ENCODE measurements at regions not wholly inside any gene's neighbourhood (a gene's known extent, or its start where the extent isn't known, plus 50 kb on each side); places are given as distances from the start of the nearest gene placed in this dataset.

DNA sequence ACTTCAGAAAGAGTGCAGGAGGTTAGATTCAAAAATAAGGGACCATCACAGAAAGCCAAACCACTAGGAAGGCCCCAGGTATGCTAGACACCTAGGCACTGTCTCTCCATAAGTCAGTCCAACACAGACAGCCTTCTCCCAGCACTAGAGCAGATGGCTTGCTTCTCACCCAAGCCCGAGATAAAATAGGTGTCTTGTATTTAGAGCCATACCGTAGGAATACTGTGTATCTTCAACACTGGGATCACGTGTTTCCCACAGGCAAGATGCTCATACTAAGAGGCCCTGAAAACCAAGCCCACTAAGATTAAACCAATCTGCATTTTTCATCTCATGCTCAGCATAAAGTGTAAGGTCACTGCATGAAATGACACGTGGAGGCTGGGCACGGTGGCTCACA is 223.3 kb upstream of the KAZN start:
- TF ChIP-seq NFIC (IDR thresholded peaks at IDR 0.05), result no peak
- TF ChIP-seq, protein P1, sequence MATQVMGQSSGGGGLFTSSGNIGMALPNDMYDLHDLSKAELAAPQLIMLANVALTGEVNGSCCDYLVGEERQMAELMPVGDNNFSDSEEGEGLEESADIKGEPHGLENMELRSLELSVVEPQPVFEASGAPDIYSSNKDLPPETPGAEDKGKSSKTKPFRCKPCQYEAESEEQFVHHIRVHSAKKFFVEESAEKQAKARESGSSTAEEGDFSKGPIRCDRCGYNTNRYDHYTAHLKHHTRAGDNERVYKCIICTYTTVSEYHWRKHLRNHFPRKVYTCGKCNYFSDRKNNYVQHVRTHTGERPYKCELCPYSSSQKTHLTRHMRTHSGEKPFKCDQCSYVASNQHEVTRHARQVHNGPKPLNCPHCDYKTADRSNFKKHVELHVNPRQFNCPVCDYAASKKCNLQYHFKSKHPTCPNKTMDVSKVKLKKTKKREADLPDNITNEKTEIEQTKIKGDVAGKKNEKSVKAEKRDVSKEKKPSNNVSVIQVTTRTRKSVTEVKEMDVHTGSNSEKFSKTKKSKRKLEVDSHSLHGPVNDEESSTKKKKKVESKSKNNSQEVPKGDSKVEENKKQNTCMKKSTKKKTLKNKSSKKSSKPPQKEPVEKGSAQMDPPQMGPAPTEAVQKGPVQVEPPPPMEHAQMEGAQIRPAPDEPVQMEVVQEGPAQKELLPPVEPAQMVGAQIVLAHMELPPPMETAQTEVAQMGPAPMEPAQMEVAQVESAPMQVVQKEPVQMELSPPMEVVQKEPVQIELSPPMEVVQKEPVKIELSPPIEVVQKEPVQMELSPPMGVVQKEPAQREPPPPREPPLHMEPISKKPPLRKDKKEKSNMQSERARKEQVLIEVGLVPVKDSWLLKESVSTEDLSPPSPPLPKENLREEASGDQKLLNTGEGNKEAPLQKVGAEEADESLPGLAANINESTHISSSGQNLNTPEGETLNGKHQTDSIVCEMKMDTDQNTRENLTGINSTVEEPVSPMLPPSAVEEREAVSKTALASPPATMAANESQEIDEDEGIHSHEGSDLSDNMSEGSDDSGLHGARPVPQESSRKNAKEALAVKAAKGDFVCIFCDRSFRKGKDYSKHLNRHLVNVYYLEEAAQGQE (IDR thresholded peaks at IDR 0.05; ENCODE audit: low read depth), result no peak
- TF ChIP-seq, protein P2, sequence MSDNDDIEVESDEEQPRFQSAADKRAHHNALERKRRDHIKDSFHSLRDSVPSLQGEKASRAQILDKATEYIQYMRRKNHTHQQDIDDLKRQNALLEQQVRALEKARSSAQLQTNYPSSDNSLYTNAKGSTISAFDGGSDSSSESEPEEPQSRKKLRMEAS (IDR thresholded peaks at IDR 0.05), result no peak
- TF ChIP-seq TCF12 (IDR thresholded peaks at IDR 0.05; ENCODE audit: low read depth), result no peak
- no peak for TF ChIP-seq EP300 (IDR thresholded peaks at IDR 0.05; ENCODE audit: borderline replicate concordance)
- TF ChIP-seq, protein P3, sequence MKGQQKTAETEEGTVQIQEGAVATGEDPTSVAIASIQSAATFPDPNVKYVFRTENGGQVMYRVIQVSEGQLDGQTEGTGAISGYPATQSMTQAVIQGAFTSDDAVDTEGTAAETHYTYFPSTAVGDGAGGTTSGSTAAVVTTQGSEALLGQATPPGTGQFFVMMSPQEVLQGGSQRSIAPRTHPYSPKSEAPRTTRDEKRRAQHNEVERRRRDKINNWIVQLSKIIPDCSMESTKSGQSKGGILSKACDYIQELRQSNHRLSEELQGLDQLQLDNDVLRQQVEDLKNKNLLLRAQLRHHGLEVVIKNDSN (IDR thresholded peaks at IDR 0.05), result no peak
- no peak for TF ChIP-seq ZBTB7A (IDR thresholded peaks at IDR 0.05; ENCODE audit: low read depth)
- no peak for TF ChIP-seq TAF1 (IDR thresholded peaks at IDR 0.05; ENCODE audit: low read depth)
- TF ChIP-seq RAD21 (IDR thresholded peaks at IDR 0.05; ENCODE audit: low read depth), result no peak
- no peak for TF ChIP-seq CREB1 (IDR thresholded peaks at IDR 0.05; ENCODE audit: low read depth)
